Peyer's patch (tissue), 4 donors: ENCODE measurements at regions not wholly inside any gene's neighbourhood (a gene's known extent, or its start where the extent isn't known, plus 50 kb on each side); places are given as distances from the start of the nearest gene placed in this dataset.

Experiments
- CTCF ChIP-seq, 6 experiments: fragments of 450-650 bp in 4 of 6; fragments of 200-600 bp in 2 of 6; sonication (generic) in 1 of 6; IDR thresholded peaks; one replicate each; pipeline ENCODE4 v1.5.1; 2017 to 2019; ENCODE audit warnings: antibody characterized with exemption in 6 of 6, mild to moderate bottlenecking in 3 of 6, moderate library complexity in 1 of 6
- POLR2A ChIP-seq, 2 donors: fragments of 450-650 bp; IDR thresholded peaks; one replicate each; pipeline ENCODE4 v1.5.1; 2017; ENCODE audit warnings: antibody characterized with exemption in 2 of 2, mild to moderate bottlenecking in 2 of 2, moderate library complexity in 2 of 2

- TF ChIP-seq CTCF (IDR thresholded peaks at IDR 0.05) (no peak), POLR2A (IDR thresholded peaks at IDR 0.05) (no peak)
These were observed 308.2 kb downstream of the IPMK start for GRCh38 chr10:57959318-57960006.
